Calu3 (cell line): ENCODE measurements at regions not wholly inside any gene's neighbourhood (a gene's known extent, or its start where the extent isn't known, plus 50 kb on each side); places are given as distances from the start of the nearest gene placed in this dataset.
"Not testable (repeated sequence)": the region's sequence is repeated elsewhere in the genome, so short reads cannot be mapped to it uniquely, and the experiment has no call there.

Experiments
- BruUV-seq: library from RNA; stranded (reverse); fragments of 400-500 nt; replicated peaks from 2 replicates; lab custom pipeline; 2021; lab: Mats Ljungman, UMichigan
- CTCF ChIA-PET: fragments of 300-600 bp; sonication (Branson Sonifier 250); formaldehyde crosslinking; loops from one replicate; lab custom pipeline; 2022; ENCODE audit warnings: antibody characterized with exemption; lab: Charles Lee
- DNase-seq: peaks from one replicate; pipeline ENCODE4 v3.0.0; 2022
- H3K27ac Mint-ChIP-seq: one replicate; pipeline ENCODE4 v1.8.0; 2022; ENCODE audit warnings: mixed read lengths; ENCODE audit not compliant: unreplicated experiment
- H3K27me3 Mint-ChIP-seq: one replicate; pipeline ENCODE4 v1.8.0; 2022; ENCODE audit warnings: mixed read lengths; ENCODE audit not compliant: unreplicated experiment
- H3K36me3 Mint-ChIP-seq: one replicate; pipeline ENCODE4 v1.8.0; 2022; ENCODE audit warnings: mild to moderate bottlenecking, moderate library complexity, mixed read lengths; ENCODE audit not compliant: insufficient read depth, unreplicated experiment
- H3K4me1 Mint-ChIP-seq: one replicate; pipeline ENCODE4 v1.8.0; 2022; ENCODE audit warnings: mild to moderate bottlenecking, low read depth, mixed read lengths; ENCODE audit not compliant: unreplicated experiment
- H3K4me3 Mint-ChIP-seq: one replicate; pipeline ENCODE4 v1.8.0; 2022; ENCODE audit warnings: mild to moderate bottlenecking, low read depth, moderate library complexity, mixed read lengths; ENCODE audit not compliant: unreplicated experiment
- H3K9me3 Mint-ChIP-seq: one replicate; pipeline ENCODE4 v1.8.0; 2022; ENCODE audit warnings: low read depth, mixed read lengths; ENCODE audit not compliant: unreplicated experiment
- intact Hi-C: fragments of 100-400 bp; cut with micrococcal nuclease; formaldehyde crosslinking; loops from one replicate; pipeline ENCODE4 v1.10.0; 2022; ENCODE audit not compliant: unreplicated experiment
- TF ChIP-seq, protein P1 (sequence below): fragments of 200-600 bp; IDR thresholded peaks from one replicate; pipeline ENCODE4 v1.8.0; 2022; ENCODE audit warnings: antibody characterized with exemption; ENCODE audit not compliant: unreplicated experiment

GRCh38 chr5:147140558-147140957 is 94.3 kb upstream of the STK32A start:
- TF ChIP-seq, protein P1, sequence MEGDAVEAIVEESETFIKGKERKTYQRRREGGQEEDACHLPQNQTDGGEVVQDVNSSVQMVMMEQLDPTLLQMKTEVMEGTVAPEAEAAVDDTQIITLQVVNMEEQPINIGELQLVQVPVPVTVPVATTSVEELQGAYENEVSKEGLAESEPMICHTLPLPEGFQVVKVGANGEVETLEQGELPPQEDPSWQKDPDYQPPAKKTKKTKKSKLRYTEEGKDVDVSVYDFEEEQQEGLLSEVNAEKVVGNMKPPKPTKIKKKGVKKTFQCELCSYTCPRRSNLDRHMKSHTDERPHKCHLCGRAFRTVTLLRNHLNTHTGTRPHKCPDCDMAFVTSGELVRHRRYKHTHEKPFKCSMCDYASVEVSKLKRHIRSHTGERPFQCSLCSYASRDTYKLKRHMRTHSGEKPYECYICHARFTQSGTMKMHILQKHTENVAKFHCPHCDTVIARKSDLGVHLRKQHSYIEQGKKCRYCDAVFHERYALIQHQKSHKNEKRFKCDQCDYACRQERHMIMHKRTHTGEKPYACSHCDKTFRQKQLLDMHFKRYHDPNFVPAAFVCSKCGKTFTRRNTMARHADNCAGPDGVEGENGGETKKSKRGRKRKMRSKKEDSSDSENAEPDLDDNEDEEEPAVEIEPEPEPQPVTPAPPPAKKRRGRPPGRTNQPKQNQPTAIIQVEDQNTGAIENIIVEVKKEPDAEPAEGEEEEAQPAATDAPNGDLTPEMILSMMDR: no peak
- Mint-ChIP-seq H3K4me3 (no peak overlapping the region), H3K4me1 (peaks cover 8% of the 10 kb centered on the region), H3K9me3 (peaks cover 7% of the 10 kb centered on the region), H3K27me3 (no peaks in the 10 kb centered on the region), H3K36me3 (no peaks in the 10 kb centered on the region), H3K27ac (no peak overlapping the region)
- CTCF ChIA-PET: interaction anchor here (1.1 kb wide), 1 partner anchor 29 kb away, joined by 3 read pairs; no protein-coding TSS in a partner anchor
- no TSS peak for BruUV-seq
- no peak for DNase-seq
- intact Hi-C loops: no loop called here

GRCh38 chr5:147141580-147141979 is 93.2 kb upstream of the STK32A start:
- DNase-seq, intact Hi-C loops: not testable (repeated sequence)

DNA sequence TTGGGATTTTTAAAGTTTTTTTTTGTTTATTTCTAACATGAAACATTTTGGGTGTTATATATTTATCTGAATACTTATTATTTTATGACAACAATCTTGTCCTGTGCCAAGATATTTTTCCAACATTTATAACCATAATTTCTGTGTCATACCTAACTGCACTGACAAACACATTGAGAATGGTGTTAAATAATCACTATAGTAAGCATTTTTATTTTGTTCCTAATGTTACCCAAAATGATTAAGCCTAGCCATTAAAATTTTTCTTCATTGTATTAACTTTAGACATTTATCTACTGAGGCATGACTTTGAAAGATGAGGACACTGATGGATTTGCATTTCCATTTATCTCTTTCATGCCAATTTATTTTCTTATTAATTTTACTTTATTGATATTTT is 91.6 kb upstream of the STK32A start:
- CTCF ChIA-PET: no interaction called here
- no peak overlapping the region for H3K27ac Mint-ChIP-seq
- H3K27me3 Mint-ChIP-seq: no peaks in the 10 kb centered on the region
- H3K4me1 Mint-ChIP-seq: peaks cover 8% of the 10 kb centered on the region
- no peak overlapping the region for H3K4me3 Mint-ChIP-seq
- BruUV-seq: no TSS peak
- peaks cover 10% of the 10 kb centered on the region for H3K9me3 Mint-ChIP-seq
- TF ChIP-seq, protein P1: no peak
- no peak for DNase-seq
- H3K36me3 Mint-ChIP-seq: no peaks in the 10 kb centered on the region
- intact Hi-C loops: no loop called here

More at GRCh38 chr5:147141580-147141979, 93.2 kb upstream of the STK32A start:
- CTCF ChIA-PET: interaction anchor here (0.6 kb wide), 1 partner anchor 10 kb away, joined by 4 read pairs; no protein-coding TSS in a partner anchor
- not testable (repeated sequence) for H3K27ac Mint-ChIP-seq, H3K4me3 Mint-ChIP-seq, H3K27me3 Mint-ChIP-seq, H3K4me1 Mint-ChIP-seq, BruUV-seq, H3K36me3 Mint-ChIP-seq, H3K9me3 Mint-ChIP-seq

- intact Hi-C loops: no loop called here
- H3K9me3 Mint-ChIP-seq: peaks cover 2% of the 10 kb centered on the region
- no peak overlapping the region for H3K4me3 Mint-ChIP-seq
- no peaks in the 10 kb centered on the region for H3K36me3 Mint-ChIP-seq
- H3K4me1 Mint-ChIP-seq: peaks cover 8% of the 10 kb centered on the region
- no TSS peak for BruUV-seq
- TF ChIP-seq, protein P1: no peak
- CTCF ChIA-PET: interaction anchor here (0.9 kb wide), 1 partner anchor 43 kb away, joined by 3 read pairs; no protein-coding TSS in a partner anchor
- no peaks in the 10 kb centered on the region for H3K27me3 Mint-ChIP-seq
- no peak overlapping the region for H3K27ac Mint-ChIP-seq
- DNase-seq: no peak
Measured at GRCh38 chr5:147145328-147145727, 89.5 kb upstream of the STK32A start.

- H3K36me3 Mint-ChIP-seq: no peaks in the 10 kb centered on the region
- intact Hi-C loops: no loop called here
- H3K4me3 Mint-ChIP-seq: no peak overlapping the region
- H3K27ac Mint-ChIP-seq: no peak overlapping the region
- H3K9me3 Mint-ChIP-seq: peaks cover 2% of the 10 kb centered on the region
- TF ChIP-seq, protein P1: no peak
- BruUV-seq: no TSS peak
- H3K27me3 Mint-ChIP-seq: no peaks in the 10 kb centered on the region
- CTCF ChIA-PET: no interaction called here
- H3K4me1 Mint-ChIP-seq: no peaks in the 10 kb centered on the region
- no peak for DNase-seq
Measured at GRCh38 chr5:147148715-147149114, 86.1 kb upstream of the STK32A start.
